Epithelial cell of esophagus (primary cell): ENCODE measurements at regions not wholly inside any gene's neighbourhood (a gene's known extent, or its start where the extent isn't known, plus 50 kb on each side); places are given as distances from the start of the nearest gene placed in this dataset.

ENCODE experiments used
- DNase-seq: peaks from one replicate; pipeline ENCODE4 v3.0.0; 2010; ENCODE audit warnings: low read depth
- H3K4me3 ChIP-seq: 2 replicates; pipeline ENCODE4 v1.5.1; 2011; ENCODE audit warnings: mild to moderate bottlenecking, low read length, control low read depth
- TF ChIP-seq, protein P1 (sequence below): IDR thresholded peaks from 2 replicates; pipeline ENCODE4 v1.5.1; 2011; ENCODE audit warnings: low read depth, mild to moderate bottlenecking, low read length, control low read depth, inconsistent platforms; ENCODE audit not compliant: insufficient read depth; ENCODE audit errors: missing control alignments

DNA sequence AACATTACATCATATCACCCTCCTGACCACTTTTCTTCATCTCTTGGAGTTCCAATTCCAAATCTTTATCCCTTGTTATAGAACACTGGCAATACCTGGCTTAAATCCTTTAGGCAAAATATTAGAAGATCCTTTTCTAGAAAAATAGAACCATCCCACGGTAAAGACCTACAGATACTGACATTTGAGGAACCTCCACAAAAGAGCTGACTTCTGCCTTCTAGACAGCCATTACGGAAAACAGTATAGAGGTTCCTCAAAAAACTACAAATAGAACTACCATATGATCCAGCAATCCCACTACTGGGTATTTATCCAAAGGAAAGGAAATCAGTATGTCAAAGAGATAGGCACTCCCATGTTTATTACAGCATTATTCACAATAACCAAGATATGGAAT, 241.7 kb upstream of the AMIGO2 start:
- H3K4me3 ChIP-seq, result no peak overlapping the region
- no peak for DNase-seq

DNA sequence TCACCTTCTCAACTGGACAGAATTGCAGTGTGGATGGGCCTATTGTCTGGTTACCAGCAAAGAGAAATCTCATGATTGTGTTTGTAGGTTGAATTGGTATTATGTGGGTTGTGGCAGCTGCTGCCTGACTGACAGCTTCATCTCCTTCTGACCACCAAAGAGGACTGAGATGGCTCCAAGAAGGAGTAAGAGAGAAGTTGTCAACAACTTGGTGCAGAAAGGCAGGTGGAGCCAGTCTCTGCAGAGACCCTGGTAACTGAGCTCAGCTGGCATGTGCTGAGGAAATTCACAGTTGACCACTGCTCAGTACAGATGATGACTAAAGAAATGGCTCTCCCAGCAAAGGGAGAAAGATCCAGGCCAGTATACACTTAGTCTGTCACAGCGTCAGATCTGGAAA, 240.0 kb upstream of the AMIGO2 start:
- H3K4me3 ChIP-seq, result no peak overlapping the region
- TF ChIP-seq, protein P1, sequence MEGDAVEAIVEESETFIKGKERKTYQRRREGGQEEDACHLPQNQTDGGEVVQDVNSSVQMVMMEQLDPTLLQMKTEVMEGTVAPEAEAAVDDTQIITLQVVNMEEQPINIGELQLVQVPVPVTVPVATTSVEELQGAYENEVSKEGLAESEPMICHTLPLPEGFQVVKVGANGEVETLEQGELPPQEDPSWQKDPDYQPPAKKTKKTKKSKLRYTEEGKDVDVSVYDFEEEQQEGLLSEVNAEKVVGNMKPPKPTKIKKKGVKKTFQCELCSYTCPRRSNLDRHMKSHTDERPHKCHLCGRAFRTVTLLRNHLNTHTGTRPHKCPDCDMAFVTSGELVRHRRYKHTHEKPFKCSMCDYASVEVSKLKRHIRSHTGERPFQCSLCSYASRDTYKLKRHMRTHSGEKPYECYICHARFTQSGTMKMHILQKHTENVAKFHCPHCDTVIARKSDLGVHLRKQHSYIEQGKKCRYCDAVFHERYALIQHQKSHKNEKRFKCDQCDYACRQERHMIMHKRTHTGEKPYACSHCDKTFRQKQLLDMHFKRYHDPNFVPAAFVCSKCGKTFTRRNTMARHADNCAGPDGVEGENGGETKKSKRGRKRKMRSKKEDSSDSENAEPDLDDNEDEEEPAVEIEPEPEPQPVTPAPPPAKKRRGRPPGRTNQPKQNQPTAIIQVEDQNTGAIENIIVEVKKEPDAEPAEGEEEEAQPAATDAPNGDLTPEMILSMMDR, result no peak
- DNase-seq, result no peak

More for the DNA sequence above, 241.7 kb upstream of the AMIGO2 start:
- TF ChIP-seq, protein P1, result no peak

DNA sequence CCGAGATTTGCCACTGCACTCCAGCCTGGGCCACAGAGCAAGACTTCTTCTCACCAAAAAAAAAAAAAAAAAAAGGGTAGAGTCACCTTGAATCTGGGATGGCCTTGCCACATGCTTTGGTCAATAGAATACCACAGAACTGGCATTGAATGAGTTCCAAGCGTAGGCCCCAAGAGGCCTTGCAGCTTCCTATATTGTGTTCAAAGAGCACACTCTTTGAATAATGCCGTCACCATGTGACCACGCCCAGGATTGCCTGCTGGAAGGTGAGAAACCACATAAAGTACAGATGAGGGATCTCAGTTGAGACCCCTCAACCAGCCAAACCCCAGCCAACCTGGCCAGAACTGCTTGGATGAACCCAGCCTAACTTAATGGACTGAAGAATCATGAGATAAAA, 239.2 kb upstream of the AMIGO2 start:
- no peak for DNase-seq
- TF ChIP-seq, protein P1, result no peak
- no peak overlapping the region for H3K4me3 ChIP-seq

DNA sequence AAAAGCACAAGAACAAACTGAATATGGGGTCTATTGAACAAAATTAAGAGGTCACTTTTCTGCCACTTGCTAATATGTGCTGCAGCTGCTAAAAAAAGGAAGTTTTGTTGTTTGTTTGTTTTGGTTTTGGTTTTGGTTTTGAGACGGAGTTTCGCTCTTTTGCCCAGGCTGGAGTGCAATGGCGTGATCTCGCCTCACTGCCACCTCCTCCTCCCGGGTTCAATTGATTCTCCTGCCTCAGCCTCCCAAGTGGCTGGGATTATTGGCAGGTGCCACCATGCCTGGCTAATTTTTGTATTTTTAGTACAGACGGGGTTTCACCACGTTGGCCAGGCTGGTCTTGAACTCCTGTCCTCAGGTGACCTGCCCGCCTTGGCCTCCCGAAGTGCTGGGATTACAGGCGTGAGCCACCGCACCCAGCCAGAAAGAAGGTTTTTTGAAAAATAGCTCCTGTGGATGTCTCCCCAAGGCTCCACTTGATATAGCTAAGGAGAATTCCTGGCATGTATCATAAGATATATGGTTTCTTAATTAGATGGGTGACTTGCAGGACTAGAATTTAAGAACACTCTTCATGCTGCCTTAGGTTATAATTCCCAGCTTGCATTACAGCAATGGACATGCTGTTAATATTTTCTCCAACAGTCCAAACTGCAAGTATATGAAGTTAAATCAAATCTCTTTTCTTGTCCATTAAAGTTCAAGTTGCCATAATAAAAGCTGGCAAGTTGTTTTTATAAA, 237.6 kb upstream of the AMIGO2 start:
- no peak for DNase-seq
- H3K4me3 ChIP-seq, result no peak overlapping the region
- TF ChIP-seq, protein P1, result no peak

DNA sequence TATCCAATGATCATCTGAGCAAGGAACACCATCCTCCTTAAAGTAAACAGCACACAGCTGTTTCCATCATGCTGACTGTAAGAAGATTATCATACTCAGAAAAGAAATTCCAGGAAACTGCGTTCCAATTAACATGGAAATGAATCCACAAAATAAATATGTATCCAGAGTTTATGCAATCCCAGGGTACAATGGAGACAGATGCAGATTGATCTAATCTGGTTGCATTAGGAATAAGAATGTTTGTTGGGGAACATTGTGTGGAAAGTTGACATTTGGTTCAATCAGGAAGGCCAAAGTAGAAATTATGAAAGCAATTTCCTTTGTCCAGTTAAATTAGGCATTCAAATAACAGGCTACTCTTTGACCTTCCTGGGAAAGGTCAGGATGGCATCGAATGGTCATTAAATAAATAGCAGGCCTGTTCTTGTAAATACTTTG, 236.9 kb upstream of the AMIGO2 start:
- no peak overlapping the region for H3K4me3 ChIP-seq
- no peak for DNase-seq
- TF ChIP-seq, protein P1, result no peak

DNA sequence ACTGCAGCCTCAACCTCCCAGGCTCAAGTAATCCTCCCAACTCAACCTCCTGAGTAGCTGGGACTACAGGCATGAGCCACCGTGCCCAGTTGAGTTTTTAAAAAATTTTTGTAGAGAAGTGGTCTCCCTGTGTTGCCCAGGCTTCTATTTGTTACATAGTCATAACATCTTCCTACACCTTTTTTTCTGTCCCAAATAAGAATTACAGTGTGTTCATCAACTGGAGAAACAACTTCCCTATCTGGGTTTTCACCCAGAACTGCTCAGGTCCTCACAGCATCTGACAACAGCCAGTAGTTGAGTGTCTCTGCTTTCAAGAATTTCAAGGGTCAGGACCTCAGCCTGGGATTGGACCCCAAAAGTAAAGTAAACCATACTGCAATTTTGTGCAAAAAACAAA, 235.2 kb upstream of the AMIGO2 start:
- TF ChIP-seq, protein P1, result no peak
- H3K4me3 ChIP-seq, result no peak overlapping the region
- DNase-seq, result no peak
